Fibroblast of the conjunctiva (primary cell): ENCODE measurements at regions not wholly inside any gene's neighbourhood (a gene's known extent, or its start where the extent isn't known, plus 50 kb on each side); places are given as distances from the start of the nearest gene placed in this dataset.
A peak's percentile ranks its signal among the peaks of the same experiment; 100 is the strongest.
"Not testable (repeated sequence)": the region's sequence is repeated elsewhere in the genome, so short reads cannot be mapped to it uniquely, and the experiment has no call there.

Source experiments
- DNase-seq: peaks from one replicate; pipeline ENCODE4 v3.0.0-alpha.2; 2010; ENCODE audit warnings: low read depth

- DNase-seq, result no peak
These were observed 174.6 kb downstream of the ABCA8 start for GRCh38 chr17:68780596-68780995.

DNA sequence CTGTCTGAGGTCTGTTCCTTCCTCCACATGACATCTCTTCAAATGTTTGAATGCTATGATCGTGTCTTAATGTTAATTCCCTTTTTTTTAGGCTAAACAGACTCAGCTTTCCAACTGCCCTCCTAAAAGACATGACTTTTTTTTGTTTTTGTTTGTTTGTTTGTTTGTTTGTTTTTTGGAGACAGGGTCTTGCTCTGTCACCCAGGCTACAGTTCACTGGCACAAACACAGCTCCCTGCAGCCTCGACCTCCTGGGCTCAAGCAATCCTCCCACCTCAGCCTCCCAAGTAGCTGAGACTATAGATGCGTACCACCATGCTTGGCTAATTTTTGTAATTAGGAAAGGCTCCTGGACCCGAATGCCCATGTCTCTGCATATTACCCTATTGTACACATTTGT lies 176.5 kb downstream of the ABCA8 start:
- no peak for DNase-seq

GRCh38 chr17:68777856-68778694 lies 176.9 kb upstream of the FAM20A start:
- DNase-seq, result no peak

- DNase-seq, result peak; percentile 71
These were observed 176.2 kb upstream of the FAM20A start for GRCh38 chr17:68777243-68777855.

GRCh38 chr17:68776451-68776850 lies 175.3 kb upstream of the FAM20A start:
- DNase-seq, result no peak

GRCh38 chr17:68775969-68776368 lies 174.8 kb upstream of the FAM20A start:
- DNase-seq, result no peak

- DNase-seq, result no peak
These were observed 174.2 kb upstream of the FAM20A start for GRCh38 chr17:68775318-68775717.

DNA sequence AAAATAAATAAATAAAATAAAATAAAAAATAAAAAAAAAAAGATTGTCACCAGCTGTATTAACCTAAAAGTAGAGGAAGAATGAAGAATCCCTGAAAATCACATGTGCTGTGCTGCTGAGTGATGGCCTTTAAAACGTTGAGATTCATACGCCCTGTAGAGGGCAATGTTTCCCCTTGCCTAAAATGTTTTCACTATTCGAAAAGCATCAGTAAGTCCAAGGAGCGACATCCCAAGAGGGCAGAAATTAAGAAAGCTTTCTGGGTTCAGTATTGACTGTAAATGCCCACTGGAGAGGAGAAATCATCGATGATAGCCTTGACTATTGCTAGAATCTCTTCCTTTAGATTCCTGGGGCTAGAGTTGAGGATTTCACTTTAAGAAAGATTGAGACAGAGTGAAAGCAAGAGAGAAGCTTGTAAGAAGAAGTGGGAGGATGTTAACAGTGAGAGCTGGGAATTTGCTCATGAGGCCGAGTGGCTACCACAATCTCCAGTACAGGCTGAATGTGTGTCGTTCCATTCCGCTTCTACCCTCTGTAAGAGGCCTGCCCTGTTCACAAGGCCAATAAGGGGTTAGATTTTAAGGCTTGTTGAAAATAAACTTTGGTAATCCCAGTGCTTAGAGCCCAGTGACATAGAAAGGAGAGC lies 170.8 kb upstream of the FAM20A start:
- peak; percentile 77 for DNase-seq

DNA sequence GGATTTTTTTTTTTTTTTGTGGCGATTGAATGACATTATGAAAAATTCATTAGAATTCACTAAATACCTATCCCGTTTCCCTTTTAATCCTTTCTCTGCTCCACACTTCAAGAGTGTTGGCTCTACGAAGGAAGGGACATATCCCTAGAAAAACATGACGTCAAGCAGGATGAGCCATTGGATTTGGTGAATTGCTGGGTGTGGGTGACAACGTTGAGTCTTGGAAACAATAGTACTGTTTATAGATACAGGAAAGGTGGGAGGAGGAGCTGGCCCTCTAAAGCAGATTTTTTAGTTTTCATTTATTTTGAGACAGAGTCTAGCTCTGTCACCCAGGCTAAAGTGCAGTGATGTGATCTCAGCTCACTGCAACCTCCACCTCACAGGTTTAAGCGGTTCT lies 167.6 kb upstream of the FAM20A start:
- DNase-seq, result no peak

- DNase-seq, result no peak
These were observed 165.5 kb upstream of the FAM20A start for GRCh38 chr17:68766640-68767039.

DNA sequence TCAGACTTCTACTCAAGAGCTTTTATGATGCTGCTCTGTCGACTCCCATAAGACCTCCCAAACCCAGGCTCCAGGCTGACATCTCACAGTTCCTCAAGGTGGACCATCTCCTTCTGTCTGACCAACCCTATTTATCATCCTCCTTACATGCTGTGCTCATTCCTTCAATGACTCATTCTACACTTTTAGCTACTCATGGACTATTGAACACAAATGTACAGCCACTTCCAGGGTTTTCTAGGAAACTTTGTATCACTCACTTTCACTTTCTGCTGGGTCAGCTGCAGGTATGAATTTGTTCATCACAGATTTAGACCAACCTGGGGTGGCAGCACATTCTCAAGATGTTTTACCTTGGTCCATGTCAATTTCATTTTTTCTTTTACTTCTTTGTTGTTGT lies 162.4 kb upstream of the FAM20A start:
- no peak for DNase-seq

- no peak for DNase-seq
These were observed 161.7 kb upstream of the FAM20A start for GRCh38 chr17:68762911-68763310.

- no peak for DNase-seq
These were observed 158.9 kb upstream of the FAM20A start for GRCh38 chr17:68760141-68760475.

GRCh38 chr17:68759343-68760140 lies 158.4 kb upstream of the FAM20A start:
- peak; percentile 94 for DNase-seq

DNA sequence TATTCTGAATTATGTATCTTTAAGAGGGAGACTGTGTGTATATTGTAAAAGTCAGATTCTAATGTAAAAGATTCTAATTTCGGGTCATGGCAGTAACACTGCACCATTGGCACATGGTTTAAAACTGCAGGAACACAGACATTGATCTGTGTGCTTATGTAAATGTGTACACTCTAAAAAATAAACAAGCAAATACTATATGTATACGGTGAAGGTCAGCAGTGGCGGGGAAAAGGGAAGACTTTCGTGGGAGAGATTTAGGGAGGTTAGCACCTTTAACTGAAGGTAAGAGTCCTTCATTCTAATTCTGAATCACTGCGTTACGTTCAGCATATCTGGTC lies 157.8 kb upstream of the FAM20A start:
- DNase-seq, result no peak

DNA sequence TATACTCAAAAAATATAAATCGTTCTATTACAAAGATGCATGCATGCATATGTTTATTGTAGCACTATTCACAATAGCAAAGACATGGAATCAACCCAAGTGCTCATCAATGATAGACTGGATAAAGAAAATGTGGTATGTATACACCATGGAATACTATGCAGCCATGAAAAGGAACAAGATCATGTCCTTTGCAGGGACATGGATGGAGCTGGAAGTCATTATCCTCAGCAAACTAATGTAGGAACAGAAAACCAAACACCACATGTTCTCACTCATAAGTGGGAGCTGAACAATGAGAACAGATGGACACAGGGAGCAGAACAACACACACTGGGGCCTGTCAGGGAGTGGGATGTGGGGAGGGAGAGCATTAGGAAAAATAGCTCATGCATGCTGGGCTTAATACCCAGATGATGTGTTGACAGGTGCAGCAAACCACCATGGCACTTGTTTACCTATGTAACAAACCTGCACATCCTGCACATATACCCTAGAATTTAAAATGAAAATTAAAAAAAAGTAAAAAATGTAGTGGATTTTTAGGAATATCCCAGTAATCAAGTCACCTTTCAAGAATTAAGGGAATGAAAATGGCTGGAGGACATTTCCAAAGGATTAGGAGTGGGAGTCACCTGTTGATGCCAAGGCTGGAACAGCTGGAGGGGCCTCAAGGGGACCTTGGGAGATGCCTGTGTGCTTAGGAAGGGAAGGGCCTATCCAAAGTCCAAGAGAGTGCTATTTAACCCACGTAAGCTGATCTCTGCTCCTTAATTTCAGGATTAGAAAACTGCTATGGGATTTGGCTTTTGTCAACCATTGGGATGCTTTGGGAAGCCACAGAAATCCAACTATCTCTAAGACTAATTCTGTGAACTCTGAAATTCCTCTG lies 156.9 kb upstream of the FAM20A start:
- DNase-seq, result not testable (repeated sequence)

DNA sequence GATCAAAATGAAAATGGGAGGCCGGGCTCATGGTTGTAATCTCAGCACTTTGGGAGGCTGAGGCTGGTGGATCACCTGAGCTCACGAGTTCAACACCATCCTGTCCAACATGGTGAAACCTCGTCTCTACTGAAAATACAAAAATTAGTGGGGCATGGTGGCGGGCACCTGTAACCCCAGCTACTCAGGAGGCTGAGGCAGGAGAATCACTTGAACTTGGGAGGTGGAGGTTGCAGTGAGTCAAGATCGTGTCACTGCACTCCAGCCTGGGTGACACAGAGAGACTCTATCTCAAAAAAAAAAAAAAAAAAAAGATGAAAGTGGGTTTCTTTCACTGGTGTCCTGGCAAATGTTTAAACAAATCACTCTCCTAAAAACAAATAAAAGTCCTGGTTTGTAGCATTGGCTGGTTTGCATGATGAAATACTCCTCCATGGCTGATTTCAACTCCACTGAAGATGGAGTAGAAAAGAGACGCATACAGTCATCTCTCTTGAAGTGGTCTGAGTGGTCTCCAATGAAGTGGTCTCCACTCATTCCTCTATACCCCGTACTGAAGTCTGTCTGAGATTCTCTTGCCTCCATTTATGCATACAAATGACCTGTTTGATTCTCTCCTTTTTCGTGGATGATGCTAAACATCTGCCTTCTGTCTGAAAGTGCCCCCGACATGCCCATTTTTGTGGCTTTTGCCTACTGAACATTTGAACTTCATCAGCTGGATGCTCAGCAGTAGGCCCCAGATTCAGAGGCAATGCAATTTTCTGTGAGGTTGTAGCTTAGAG lies 153.0 kb upstream of the FAM20A start:
- no peak for DNase-seq

GRCh38 chr17:68750208-68750562 lies 149.0 kb upstream of the FAM20A start:
- no peak for DNase-seq

DNA sequence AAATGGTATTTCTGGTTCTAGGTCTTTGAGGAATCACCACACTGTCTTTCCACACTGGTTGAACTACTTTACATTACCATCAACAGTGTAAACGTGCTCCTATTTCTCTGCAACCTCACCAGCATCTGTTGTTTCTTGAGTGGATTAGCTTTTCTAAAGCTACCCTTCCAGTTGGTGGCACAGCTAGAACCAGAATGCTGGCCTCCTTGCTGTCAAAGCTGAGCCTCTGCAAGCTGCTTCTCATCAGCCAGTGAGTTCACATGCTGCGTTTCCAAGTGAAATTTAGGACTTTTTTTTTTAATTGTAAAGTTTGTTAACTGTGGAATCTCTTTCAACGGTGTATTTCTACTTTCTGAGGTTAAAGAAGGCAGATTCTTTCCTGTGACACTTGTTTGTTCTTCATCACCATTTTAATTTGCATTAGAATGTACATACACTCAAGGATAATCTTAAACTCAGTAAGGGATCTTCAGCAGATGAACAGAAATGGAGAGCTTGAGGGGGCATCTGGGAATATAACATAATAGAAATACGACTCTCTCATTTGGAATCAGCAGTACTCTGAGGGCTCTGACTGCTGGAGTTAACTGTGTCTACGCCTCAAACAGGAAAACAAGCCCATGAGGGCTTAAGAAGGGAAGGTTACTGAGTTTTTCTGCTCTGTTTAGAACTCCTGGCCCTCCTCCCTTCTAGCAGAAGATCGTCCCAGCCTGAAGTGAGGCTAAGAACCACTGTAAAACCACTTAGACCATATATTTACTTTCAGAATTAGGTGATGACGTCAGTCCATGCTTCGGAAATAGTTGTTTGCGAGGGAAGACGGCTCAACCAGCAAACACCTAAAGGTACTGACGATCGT lies 148.4 kb upstream of the FAM20A start:
- no peak for DNase-seq

GRCh38 chr17:68748381-68748780 lies 147.2 kb upstream of the FAM20A start:
- no peak for DNase-seq
